ENCODE measurements at regions not wholly inside any gene's neighbourhood (a gene's known extent, or its start where the extent isn't known, plus 50 kb on each side); places are given as distances from the start of the nearest gene placed in this dataset.

DNA sequence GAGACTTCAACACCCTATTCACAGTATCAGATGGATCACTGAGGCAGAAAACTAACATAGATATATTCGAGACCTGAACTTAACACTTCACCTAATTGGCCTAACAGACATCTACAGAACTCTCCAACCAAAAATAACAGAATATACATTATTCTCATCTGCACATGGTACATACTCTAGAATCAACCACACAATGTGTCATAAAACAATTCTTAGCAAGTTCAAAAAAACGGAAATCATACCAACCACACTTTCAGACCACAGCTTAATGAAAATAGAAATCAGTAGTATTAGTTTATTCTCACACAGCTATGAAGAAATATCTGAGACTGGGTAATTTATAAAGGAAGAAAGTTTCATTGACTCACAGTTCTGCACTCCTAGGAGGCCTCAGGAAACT lies 387.9 kb downstream of the DEPDC1B start (continued):
- TF ChIP-seq, protein P1, sequence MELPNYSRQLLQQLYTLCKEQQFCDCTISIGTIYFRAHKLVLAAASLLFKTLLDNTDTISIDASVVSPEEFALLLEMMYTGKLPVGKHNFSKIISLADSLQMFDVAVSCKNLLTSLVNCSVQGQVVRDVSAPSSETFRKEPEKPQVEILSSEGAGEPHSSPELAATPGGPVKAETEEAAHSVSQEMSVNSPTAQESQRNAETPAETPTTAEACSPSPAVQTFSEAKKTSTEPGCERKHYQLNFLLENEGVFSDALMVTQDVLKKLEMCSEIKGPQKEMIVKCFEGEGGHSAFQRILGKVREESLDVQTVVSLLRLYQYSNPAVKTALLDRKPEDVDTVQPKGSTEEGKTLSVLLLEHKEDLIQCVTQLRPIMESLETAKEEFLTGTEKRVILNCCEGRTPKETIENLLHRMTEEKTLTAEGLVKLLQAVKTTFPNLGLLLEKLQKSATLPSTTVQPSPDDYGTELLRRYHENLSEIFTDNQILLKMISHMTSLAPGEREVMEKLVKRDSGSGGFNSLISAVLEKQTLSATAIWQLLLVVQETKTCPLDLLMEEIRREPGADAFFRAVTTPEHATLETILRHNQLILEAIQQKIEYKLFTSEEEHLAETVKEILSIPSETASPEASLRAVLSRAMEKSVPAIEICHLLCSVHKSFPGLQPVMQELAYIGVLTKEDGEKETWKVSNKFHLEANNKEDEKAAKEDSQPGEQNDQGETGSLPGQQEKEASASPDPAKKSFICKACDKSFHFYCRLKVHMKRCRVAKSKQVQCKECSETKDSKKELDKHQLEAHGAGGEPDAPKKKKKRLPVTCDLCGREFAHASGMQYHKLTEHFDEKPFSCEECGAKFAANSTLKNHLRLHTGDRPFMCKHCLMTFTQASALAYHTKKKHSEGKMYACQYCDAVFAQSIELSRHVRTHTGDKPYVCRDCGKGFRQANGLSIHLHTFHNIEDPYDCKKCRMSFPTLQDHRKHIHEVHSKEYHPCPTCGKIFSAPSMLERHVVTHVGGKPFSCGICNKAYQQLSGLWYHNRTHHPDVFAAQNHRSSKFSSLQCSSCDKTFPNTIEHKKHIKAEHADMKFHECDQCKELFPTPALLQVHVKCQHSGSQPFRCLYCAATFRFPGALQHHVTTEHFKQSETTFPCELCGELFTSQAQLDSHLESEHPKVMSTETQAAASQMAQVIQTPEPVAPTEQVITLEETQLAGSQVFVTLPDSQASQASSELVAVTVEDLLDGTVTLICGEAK (IDR thresholded peaks at IDR 0.05) = no peak
- TF ChIP-seq, protein P1 (CRISPR knock-in tag; IDR thresholded peaks at IDR 0.05) = no peak
- no peak for TF ChIP-seq IRF2 (CRISPR knock-in tag; IDR thresholded peaks at IDR 0.05)
- no peak for TF ChIP-seq NPAS2 (CRISPR knock-in tag; IDR thresholded peaks at IDR 0.05; ENCODE audit: borderline replicate concordance)

DNA sequence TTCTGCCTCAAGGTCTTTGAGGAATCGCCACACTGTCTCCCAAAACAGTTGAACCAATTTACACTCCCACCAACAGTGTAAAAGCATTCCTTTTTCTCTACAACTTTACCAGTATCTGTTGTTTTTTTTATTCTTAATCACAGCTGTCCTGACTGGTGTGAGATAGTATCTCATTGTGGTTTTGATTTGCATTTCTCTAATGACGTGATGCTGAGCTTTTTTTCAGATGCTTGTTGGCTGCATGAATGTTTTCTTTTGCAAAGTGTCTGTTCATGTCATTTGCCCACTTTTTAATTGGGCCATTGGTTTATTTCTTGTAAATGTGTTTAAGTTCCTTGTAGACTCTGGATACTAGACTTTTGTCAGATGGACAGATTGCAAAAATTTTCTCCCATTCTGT lies 400.0 kb downstream of the DEPDC1B start:
- no peak overlapping the region for H3K9ac ChIP-seq (ENCODE audit: insufficient read depth, low read depth, low read length)
- H3K79me2 ChIP-seq (ENCODE audit: insufficient read depth, low read length) = no peaks in the 10 kb centered on the region
- ChIA-PET POLR2A (no interaction called here), CTCF (ENCODE audit: low intra/inter-chr PET ratio, low total read pairs) (no interaction called here)
- 90% methylated on average over 2 of the region's 2 CpGs for WGBS (ENCODE audit: low lambda C conversion rate)
- H3K27me3 ChIP-seq (ENCODE audit: control insufficient read depth in 1 of 2, insufficient read depth in 2 of 2, low read length in 2 of 2) = no peaks in the 10 kb centered on the region; a peak in 1 of 5 replicates
- no peaks in the 10 kb centered on the region for H4K20me1 ChIP-seq (ENCODE audit: insufficient read depth, low read length)
- H3K36me3 ChIP-seq (replicated peaks in 1 of 2; ENCODE audit: control insufficient read depth in 1 of 2, insufficient read depth in 2 of 2, low read length in 2 of 2) = no peaks in the 10 kb centered on the region
- no peaks in the 10 kb centered on the region for H3K9me3 ChIP-seq (ENCODE audit: low read length)
- BruUV-seq (replicated peaks) = no TSS peak
- no peak for DNase-seq (ENCODE audit: low spot score)
- in situ Hi-C loops (cut with HindIII; ENCODE audit: extremely low pct_ligation_motif_present, low pct_unique_long_range_greater_than_20kb) = loop anchor here (10.0 kb wide), 1 partner anchor 285 kb away; no protein-coding TSS in a partner anchor
- no peak overlapping the region for H3K27ac ChIP-seq (ENCODE audit: extremely low read length, insufficient read depth, low read length)
- intact Hi-C loops (cut with micrococcal nuclease; ENCODE audit: unreplicated experiment) = loop anchor here (10.0 kb wide), 1 partner anchor 145 kb away; no protein-coding TSS in a partner anchor
- FAIRE-seq = no peak
- no peak overlapping the region for H2AFZ ChIP-seq (ENCODE audit: low read length)
- no peaks in the 10 kb centered on the region for H3K4me1 ChIP-seq (ENCODE audit: insufficient read depth, low read length)
- no peak overlapping the region for H3K4me3 ChIP-seq (replicated peaks in 1 of 3; ENCODE audit: insufficient read depth in 1 of 3, low read depth in 2 of 3, low read length in 3 of 3)
- ATAC-seq = no peak
- no peak overlapping the region for H3K4me2 ChIP-seq (ENCODE audit: low read depth, low read length)
- TF ChIP-seq, protein P2, sequence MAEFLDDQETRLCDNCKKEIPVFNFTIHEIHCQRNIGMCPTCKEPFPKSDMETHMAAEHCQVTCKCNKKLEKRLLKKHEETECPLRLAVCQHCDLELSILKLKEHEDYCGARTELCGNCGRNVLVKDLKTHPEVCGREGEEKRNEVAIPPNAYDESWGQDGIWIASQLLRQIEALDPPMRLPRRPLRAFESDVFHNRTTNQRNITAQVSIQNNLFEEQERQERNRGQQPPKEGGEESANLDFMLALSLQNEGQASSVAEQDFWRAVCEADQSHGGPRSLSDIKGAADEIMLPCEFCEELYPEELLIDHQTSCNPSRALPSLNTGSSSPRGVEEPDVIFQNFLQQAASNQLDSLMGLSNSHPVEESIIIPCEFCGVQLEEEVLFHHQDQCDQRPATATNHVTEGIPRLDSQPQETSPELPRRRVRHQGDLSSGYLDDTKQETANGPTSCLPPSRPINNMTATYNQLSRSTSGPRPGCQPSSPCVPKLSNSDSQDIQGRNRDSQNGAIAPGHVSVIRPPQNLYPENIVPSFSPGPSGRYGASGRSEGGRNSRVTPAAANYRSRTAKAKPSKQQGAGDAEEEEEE (CRISPR knock-in tag; IDR thresholded peaks at IDR 0.05; ENCODE audit: borderline replicate concordance) = no peak
- TF ChIP-seq, protein P3, sequence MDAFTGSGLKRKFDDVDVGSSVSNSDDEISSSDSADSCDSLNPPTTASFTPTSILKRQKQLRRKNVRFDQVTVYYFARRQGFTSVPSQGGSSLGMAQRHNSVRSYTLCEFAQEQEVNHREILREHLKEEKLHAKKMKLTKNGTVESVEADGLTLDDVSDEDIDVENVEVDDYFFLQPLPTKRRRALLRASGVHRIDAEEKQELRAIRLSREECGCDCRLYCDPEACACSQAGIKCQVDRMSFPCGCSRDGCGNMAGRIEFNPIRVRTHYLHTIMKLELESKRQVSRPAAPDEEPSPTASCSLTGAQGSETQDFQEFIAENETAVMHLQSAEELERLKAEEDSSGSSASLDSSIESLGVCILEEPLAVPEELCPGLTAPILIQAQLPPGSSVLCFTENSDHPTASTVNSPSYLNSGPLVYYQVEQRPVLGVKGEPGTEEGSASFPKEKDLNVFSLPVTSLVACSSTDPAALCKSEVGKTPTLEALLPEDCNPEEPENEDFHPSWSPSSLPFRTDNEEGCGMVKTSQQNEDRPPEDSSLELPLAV (CRISPR knock-in tag; conservative IDR thresholded peaks at IDR 0.05; ENCODE audit: low read depth) = no peak
- TF ChIP-seq PAWR (CRISPR knock-in tag; IDR thresholded peaks at IDR 0.05; ENCODE audit: borderline replicate concordance) = no peak
- TF ChIP-seq TCF12 (IDR thresholded peaks at IDR 0.05) = no peak
- TF ChIP-seq TCF12 (CRISPR knock-in tag; IDR thresholded peaks at IDR 0.05) = no peak
- TF ChIP-seq RFXAP (CRISPR knock-in tag; IDR thresholded peaks at IDR 0.05; ENCODE audit: borderline replicate concordance) = no peak
- no peak for TF ChIP-seq NR2F6 (IDR thresholded peaks at IDR 0.05)
- no peak for TF ChIP-seq NR2F6 (CRISPR knock-in tag; IDR thresholded peaks at IDR 0.05)
- no peak for TF ChIP-seq ZNF224 (CRISPR knock-in tag; IDR thresholded peaks at IDR 0.05)
